ENCODE measurements at regions not wholly inside any gene's neighbourhood (a gene's known extent, or its start where the extent isn't known, plus 50 kb on each side); places are given as distances from the start of the nearest gene placed in this dataset.

DNA sequence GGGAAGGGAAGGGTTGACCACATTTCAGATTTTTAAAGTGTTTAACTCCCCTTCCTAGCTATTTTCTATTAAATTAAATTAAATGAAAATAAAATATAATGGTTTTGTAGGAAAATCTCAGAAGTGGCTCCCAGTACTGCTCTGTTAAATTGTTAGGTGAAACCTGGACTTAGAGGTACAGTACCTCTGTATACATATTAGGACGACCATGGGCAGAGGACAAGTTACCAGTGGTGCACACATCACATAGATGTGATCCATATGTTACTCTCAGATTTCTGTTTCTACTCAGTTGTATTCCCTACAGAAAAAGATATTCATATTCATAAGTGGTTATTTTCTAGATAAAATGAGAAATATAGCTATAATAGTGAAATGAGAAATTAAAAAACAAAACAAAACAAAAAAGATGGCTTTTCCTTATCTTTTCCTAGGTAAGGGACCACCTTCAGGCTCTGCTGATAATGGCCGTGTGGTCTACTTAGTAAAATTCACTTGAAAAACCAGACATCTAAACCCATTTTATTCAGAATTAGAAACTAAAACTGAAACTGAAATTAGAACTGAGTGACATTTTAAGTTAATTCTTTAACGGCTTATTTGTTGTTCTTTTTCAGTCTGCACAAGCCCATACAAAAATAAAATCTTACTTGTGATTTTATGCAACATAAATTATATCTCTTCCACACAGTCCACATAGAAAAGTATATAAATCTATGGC lies 832.5 kb upstream of the CHAC2 start:
- Histone ChIP-seq H4K20me1 (ENCODE audit: control insufficient read depth, insufficient read depth, low read depth, low read length) (no peaks in the 10 kb centered on the region), H3K79me2 (ENCODE audit: control insufficient read depth, low read length) (no peaks in the 10 kb centered on the region), H3K9me3 (ENCODE audit: control insufficient read depth, insufficient read depth, low read length) (no peaks in the 10 kb centered on the region), H3K4me2 (ENCODE audit: low read length) (no peak overlapping the region), H3K36me3 (ENCODE audit: control insufficient read depth, low read length) (no peaks in the 10 kb centered on the region), H3K4me3 (ENCODE audit: low read length) (no peak overlapping the region), H3K27ac (ENCODE audit: low read depth, low read length) (no peak overlapping the region), H3F3A (ENCODE audit: control insufficient read depth, insufficient read depth) (no peaks in the 10 kb centered on the region), H3K4me1 (ENCODE audit: control insufficient read depth, low read length) (no peaks in the 10 kb centered on the region), H3K27me3 (ENCODE audit: control insufficient read depth, low read length) (no peaks in the 10 kb centered on the region), H3K9me2 (replicated peaks; ENCODE audit: control insufficient read depth, low read length) (no peaks in the 10 kb centered on the region)
- TF ChIP-seq, protein P1, sequence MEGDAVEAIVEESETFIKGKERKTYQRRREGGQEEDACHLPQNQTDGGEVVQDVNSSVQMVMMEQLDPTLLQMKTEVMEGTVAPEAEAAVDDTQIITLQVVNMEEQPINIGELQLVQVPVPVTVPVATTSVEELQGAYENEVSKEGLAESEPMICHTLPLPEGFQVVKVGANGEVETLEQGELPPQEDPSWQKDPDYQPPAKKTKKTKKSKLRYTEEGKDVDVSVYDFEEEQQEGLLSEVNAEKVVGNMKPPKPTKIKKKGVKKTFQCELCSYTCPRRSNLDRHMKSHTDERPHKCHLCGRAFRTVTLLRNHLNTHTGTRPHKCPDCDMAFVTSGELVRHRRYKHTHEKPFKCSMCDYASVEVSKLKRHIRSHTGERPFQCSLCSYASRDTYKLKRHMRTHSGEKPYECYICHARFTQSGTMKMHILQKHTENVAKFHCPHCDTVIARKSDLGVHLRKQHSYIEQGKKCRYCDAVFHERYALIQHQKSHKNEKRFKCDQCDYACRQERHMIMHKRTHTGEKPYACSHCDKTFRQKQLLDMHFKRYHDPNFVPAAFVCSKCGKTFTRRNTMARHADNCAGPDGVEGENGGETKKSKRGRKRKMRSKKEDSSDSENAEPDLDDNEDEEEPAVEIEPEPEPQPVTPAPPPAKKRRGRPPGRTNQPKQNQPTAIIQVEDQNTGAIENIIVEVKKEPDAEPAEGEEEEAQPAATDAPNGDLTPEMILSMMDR (IDR thresholded peaks at IDR 0.05; ENCODE audit: low read depth, low read length, poor library complexity, severe bottlenecking) = no peak
- no peak for TF ChIP-seq EZH2phosphoT487 (IDR thresholded peaks at IDR 0.05; ENCODE audit: borderline replicate concordance, low read length)

DNA sequence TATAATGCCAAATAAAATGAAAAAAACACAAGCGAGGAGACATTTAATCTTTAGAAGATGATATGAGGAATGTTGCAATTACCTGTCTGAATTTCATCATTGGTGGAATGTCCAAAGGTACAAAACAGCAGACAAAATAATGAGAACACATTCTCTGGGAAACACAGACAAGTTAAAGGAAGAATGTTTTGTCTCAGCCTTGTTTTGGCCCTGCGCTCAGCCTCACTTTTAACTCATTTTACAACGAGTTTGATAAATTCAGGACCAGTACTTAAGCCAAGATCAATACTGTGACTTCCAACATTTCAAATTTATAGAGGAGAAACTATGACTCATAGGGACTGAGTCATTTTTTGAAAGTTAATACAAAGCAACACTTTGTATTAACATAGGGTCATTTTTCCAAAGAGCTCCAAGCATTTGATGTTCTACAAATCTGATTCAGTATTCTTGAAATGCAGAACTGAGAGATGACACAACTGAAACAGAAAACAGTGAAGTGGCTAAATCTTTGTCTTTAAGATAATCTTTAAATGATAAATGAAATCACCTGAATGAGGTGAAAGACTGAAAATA lies 833.2 kb upstream of the CHAC2 start:
- Histone ChIP-seq H3K4me2 (ENCODE audit: low read length) (no peak overlapping the region), H3K4me3 (ENCODE audit: low read length) (no peak overlapping the region), H3K9me2 (replicated peaks; ENCODE audit: control insufficient read depth, low read length) (no peaks in the 10 kb centered on the region), H3K36me3 (ENCODE audit: control insufficient read depth, low read length) (no peaks in the 10 kb centered on the region), H3K9me3 (ENCODE audit: control insufficient read depth, insufficient read depth, low read length) (no peaks in the 10 kb centered on the region), H3K27ac (ENCODE audit: low read depth, low read length) (no peak overlapping the region), H3K27me3 (ENCODE audit: control insufficient read depth, low read length) (no peaks in the 10 kb centered on the region), H3F3A (ENCODE audit: control insufficient read depth, insufficient read depth) (no peaks in the 10 kb centered on the region), H4K20me1 (ENCODE audit: control insufficient read depth, insufficient read depth, low read depth, low read length) (no peaks in the 10 kb centered on the region), H3K4me1 (ENCODE audit: control insufficient read depth, low read length) (no peaks in the 10 kb centered on the region), H3K79me2 (ENCODE audit: control insufficient read depth, low read length) (no peaks in the 10 kb centered on the region)
- TF ChIP-seq EZH2phosphoT487 (IDR thresholded peaks at IDR 0.05; ENCODE audit: borderline replicate concordance, low read length) = no peak
- TF ChIP-seq, protein P1 (IDR thresholded peaks at IDR 0.05; ENCODE audit: low read depth, low read length, poor library complexity, severe bottlenecking) = no peak

DNA sequence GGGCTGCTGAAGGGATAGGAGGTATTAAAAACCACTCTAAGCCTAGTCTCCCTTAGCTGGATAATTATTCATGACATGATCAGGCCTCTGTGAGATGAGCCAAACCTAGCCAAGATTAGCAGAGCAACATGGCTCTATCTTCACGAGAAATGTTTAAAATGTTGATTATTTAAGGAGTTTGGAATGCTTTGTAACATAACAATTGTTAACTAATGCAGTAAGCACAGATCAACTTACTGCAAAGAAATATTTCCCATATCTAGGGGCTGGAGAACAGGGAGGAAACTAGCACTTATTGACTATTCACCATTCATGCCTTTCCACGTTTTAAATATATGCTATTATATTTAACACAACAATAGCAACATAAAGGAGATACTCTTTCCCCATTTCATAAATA lies 833.7 kb upstream of the CHAC2 start:
- Histone ChIP-seq H3K4me1 (ENCODE audit: control insufficient read depth, low read length) (no peaks in the 10 kb centered on the region), H4K20me1 (ENCODE audit: control insufficient read depth, insufficient read depth, low read depth, low read length) (no peaks in the 10 kb centered on the region), H3K4me2 (ENCODE audit: low read length) (no peak overlapping the region), H3K9me3 (ENCODE audit: control insufficient read depth, insufficient read depth, low read length) (no peaks in the 10 kb centered on the region), H3K27ac (ENCODE audit: low read depth, low read length) (no peak overlapping the region), H3K79me2 (ENCODE audit: control insufficient read depth, low read length) (no peaks in the 10 kb centered on the region), H3K9me2 (replicated peaks; ENCODE audit: control insufficient read depth, low read length) (no peaks in the 10 kb centered on the region), H3K36me3 (ENCODE audit: control insufficient read depth, low read length) (no peaks in the 10 kb centered on the region), H3F3A (ENCODE audit: control insufficient read depth, insufficient read depth) (no peaks in the 10 kb centered on the region), H3K27me3 (ENCODE audit: control insufficient read depth, low read length) (no peaks in the 10 kb centered on the region), H3K4me3 (ENCODE audit: low read length) (no peak overlapping the region)
- TF ChIP-seq, protein P1 (IDR thresholded peaks at IDR 0.05; ENCODE audit: low read depth, low read length, poor library complexity, severe bottlenecking) = no peak
- TF ChIP-seq EZH2phosphoT487 (IDR thresholded peaks at IDR 0.05; ENCODE audit: borderline replicate concordance, low read length) = no peak

Data from DOHH2 (cell line).